HEK293T (cell line): ENCODE measurements at regions not wholly inside any gene's neighbourhood (a gene's known extent, or its start where the extent isn't known, plus 50 kb on each side); places are given as distances from the start of the nearest gene placed in this dataset.

Source experiments
- ARNT ChIP-seq: fragments of 450-650 bp; IDR thresholded peaks from 2 replicates; pipeline ENCODE4 v1.6.1; 2017; ENCODE audit warnings: mild to moderate bottlenecking
- FOXA1 ChIP-seq: fragments of 450-650 bp; IDR thresholded peaks from 2 replicates; pipeline ENCODE4 v1.6.1; 2016; ENCODE audit warnings: mild to moderate bottlenecking
- FOXM1 ChIP-seq: fragments of 450-650 bp; IDR thresholded peaks from 2 replicates; pipeline ENCODE4 v1.6.1; 2017; ENCODE audit warnings: mild to moderate bottlenecking, borderline replicate concordance
- NFRKB ChIP-seq: fragments of 450-650 bp; IDR thresholded peaks from 2 replicates; pipeline ENCODE4 v1.6.1; 2016; ENCODE audit warnings: mild to moderate bottlenecking, moderate library complexity
- PKNOX1 ChIP-seq: fragments of 450-650 bp; IDR thresholded peaks from 2 replicates; pipeline ENCODE4 v1.6.1; 2016
- SP1 ChIP-seq: fragments of 450-650 bp; IDR thresholded peaks from 2 replicates; pipeline ENCODE4 v1.6.1; 2017
- SUZ12 ChIP-seq: fragments of 450-650 bp; IDR thresholded peaks from 2 replicates; pipeline ENCODE4 v1.6.1; 2016; ENCODE audit warnings: mild to moderate bottlenecking
- TARDBP ChIP-seq: fragments of 450-650 bp; IDR thresholded peaks from 2 replicates; pipeline ENCODE4 v1.6.1; 2016

DNA sequence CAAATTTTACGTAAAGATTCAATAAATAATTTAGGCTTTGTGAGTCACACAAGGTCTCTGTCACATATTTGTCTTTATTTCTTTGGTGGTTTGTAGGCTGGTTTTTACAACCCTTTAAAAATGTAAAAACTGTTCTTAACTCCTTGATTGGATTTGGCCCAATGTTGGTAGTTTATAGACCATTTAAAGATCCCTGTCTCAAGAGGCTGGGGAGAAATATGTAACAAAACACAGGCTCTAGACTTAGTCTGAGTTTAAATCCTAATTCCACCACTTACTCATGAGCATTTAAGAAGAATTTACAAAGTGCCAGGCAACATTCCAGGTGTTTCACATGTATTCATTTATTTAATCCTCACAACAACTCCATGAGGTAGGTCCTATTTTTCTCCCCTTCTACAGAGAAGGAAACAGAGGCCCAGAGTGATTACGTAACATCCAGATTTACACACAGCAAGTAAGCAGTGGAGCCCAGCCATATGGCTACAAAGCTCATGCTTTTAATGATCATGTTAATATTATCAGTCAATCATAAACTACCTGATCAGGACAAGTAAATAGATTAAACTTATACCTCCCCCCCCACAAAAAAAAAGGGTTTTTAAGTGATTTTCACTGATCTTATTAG lies 416.6 kb upstream of the ACVR2A start:
- TF ChIP-seq FOXA1 (no peak), SUZ12 (no peak), ARNT (no peak), TARDBP (no peak), NFRKB (no peak), FOXM1 (no peak), PKNOX1 (no peak), SP1 (no peak)
